GM12874 (cell line): ENCODE measurements at regions not wholly inside any gene's neighbourhood (a gene's known extent, or its start where the extent isn't known, plus 50 kb on each side); places are given as distances from the start of the nearest gene placed in this dataset.

Source experiments
- CTCF ChIP-seq: IDR thresholded peaks from 2 replicates; pipeline ENCODE4 v1.5.1; 2011; ENCODE audit warnings: low read depth, mild to moderate bottlenecking, control low read depth, low read length, moderate library complexity; ENCODE audit not compliant: insufficient read depth

- TF ChIP-seq CTCF, result no peak
Observed at GRCh38 chr17:77580531-77581270, 377.8 kb upstream of the TNRC6C start.

- no peak for TF ChIP-seq CTCF
Observed at GRCh38 chr17:77581480-77581879, 377.0 kb upstream of the TNRC6C start.

GRCh38 chr17:77585142-77585860, 373.2 kb upstream of the TNRC6C start:
- no peak for TF ChIP-seq CTCF

GRCh38 chr17:77590951-77591735, 367.4 kb upstream of the TNRC6C start:
- no peak for TF ChIP-seq CTCF

- no peak for TF ChIP-seq CTCF
Observed at GRCh38 chr17:77592106-77592865, 366.2 kb upstream of the TNRC6C start.

- TF ChIP-seq CTCF, result no peak
Observed at GRCh38 chr17:77593081-77593480, 365.4 kb upstream of the TNRC6C start.
